MM.1S (cell line): ENCODE measurements at regions not wholly inside any gene's neighbourhood (a gene's known extent, or its start where the extent isn't known, plus 50 kb on each side); places are given as distances from the start of the nearest gene placed in this dataset.

Experiments
- DNase-seq: peaks from one replicate; pipeline ENCODE4 v3.0.0-alpha.2; 2015
- H2AFZ ChIP-seq: fragments of 300-600 bp; sonication (generic); 2 replicates; pipeline ENCODE4 v1.6.0; 2016; ENCODE audit warnings: antibody characterized with exemption, low read length
- H3F3A ChIP-seq: fragments of 300-600 bp; sonication (generic); 2 replicates; pipeline ENCODE4 v1.6.1; 2016; ENCODE audit warnings: mild to moderate bottlenecking, antibody characterized with exemption, low read length, moderate library complexity, mixed read lengths; ENCODE audit not compliant: insufficient read depth
- H3K27ac ChIP-seq: fragments of 300-600 bp; sonication (generic); 2 replicates; pipeline ENCODE4 v1.5.1; 2016; ENCODE audit warnings: mild to moderate bottlenecking, low read length
- H3K27me3 ChIP-seq: fragments of 300-600 bp; sonication (generic); replicated peaks from 2 replicates; pipeline ENCODE4 v1.6.0; 2016; ENCODE audit warnings: low read length; ENCODE audit not compliant: insufficient read depth
- H3K36me3 ChIP-seq: fragments of 300-600 bp; sonication (generic); replicated peaks from 2 replicates; pipeline ENCODE4 v1.6.1; 2016; ENCODE audit warnings: mild to moderate bottlenecking, low read length, mixed read lengths; ENCODE audit not compliant: insufficient read depth
- H3K4me1 ChIP-seq: fragments of 300-600 bp; sonication (generic); 2 replicates; pipeline ENCODE4 v1.6.1; 2016; ENCODE audit warnings: low read length, mixed read lengths
- H3K4me2 ChIP-seq: fragments of 300-600 bp; sonication (generic); 2 replicates; pipeline ENCODE4 v1.6.0; 2016; ENCODE audit warnings: low read depth, low read length
- H3K4me3 ChIP-seq: fragments of 300-600 bp; sonication (generic); 2 replicates; pipeline ENCODE4 v1.5.1; 2016; ENCODE audit warnings: low read length, mixed read lengths
- H3K79me2 ChIP-seq: fragments of 300-600 bp; sonication (generic); 2 replicates; pipeline ENCODE4 v1.6.1; 2016; ENCODE audit warnings: mixed run types, low read length, mixed read lengths
- H3K9ac ChIP-seq: fragments of 300-600 bp; sonication (generic); 2 replicates; pipeline ENCODE4 v1.6.1; 2016; ENCODE audit warnings: low read length, mixed read lengths
- H3K9me2 ChIP-seq: fragments of 300-600 bp; sonication (generic); replicated peaks from 2 replicates; pipeline ENCODE4 v1.6.1; 2016; ENCODE audit warnings: mild to moderate bottlenecking, low read length, mixed read lengths; ENCODE audit not compliant: insufficient read depth
- H3K9me3 ChIP-seq: fragments of 300-600 bp; sonication (generic); replicated peaks from 2 replicates; pipeline ENCODE4 v1.6.1; 2016; ENCODE audit warnings: mild to moderate bottlenecking, low read length, mixed read lengths; ENCODE audit not compliant: insufficient read depth
- H4K20me1 ChIP-seq: fragments of 300-600 bp; sonication (generic); 2 replicates; pipeline ENCODE4 v1.6.1; 2016; ENCODE audit warnings: mild to moderate bottlenecking, low read length, moderate library complexity, mixed read lengths; ENCODE audit not compliant: insufficient read depth
- EZH2 ChIP-seq: fragments of 300-600 bp; sonication (generic); optimal IDR thresholded peaks from 2 replicates; pipeline ENCODE3; 2017; ENCODE audit warnings: low read depth, mild to moderate bottlenecking, antibody characterized with exemption, low read length, mixed read lengths
- EZH2phosphoT487 ChIP-seq: fragments of 300-600 bp; sonication (generic); IDR thresholded peaks from 2 replicates; pipeline ENCODE4 v1.6.1; 2018; ENCODE audit warnings: antibody characterized with exemption, low read length
- TF ChIP-seq, protein P1 (sequence below): fragments of 300-600 bp; sonication (generic); IDR thresholded peaks from 2 replicates; pipeline ENCODE4 v1.5.1; 2016; ENCODE audit warnings: antibody characterized with exemption, low read length, mixed read lengths

DNA sequence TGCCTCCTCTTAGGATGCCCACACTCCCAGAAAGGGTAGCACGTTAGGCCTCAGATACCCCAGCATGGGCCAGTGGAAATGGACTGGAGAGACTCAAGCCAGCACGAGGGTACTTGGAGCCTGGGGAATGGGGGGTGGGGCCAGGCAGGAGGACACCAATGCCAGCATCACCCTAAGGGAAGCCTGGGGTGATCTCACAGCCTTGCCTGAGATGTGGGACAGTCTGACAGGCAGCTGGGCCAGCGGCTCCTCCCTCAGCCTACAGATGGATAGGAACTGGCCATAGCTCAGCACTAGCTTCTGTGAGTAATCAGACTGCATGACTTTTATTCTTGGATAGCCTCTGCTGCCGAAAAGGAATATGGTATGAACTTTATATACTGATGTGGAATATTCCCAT, 59.6 kb upstream of the MRPS22 start:
- H3K9me3 ChIP-seq: no peaks in the 10 kb centered on the region
- no peak overlapping the region for H3K4me3 ChIP-seq
- H3K79me2 ChIP-seq: no peaks in the 10 kb centered on the region
- no peak overlapping the region for H3K9ac ChIP-seq
- no peaks in the 10 kb centered on the region for H3K9me2 ChIP-seq
- H3K36me3 ChIP-seq: no peaks in the 10 kb centered on the region
- no peak for DNase-seq
- no peak overlapping the region for H2AFZ ChIP-seq
- H3F3A ChIP-seq: no peaks in the 10 kb centered on the region
- no peak overlapping the region for H3K4me2 ChIP-seq
- no peaks in the 10 kb centered on the region for H4K20me1 ChIP-seq
- TF ChIP-seq EZH2phosphoT487 (no peak), EZH2 (no peak)
- TF ChIP-seq, protein P1, sequence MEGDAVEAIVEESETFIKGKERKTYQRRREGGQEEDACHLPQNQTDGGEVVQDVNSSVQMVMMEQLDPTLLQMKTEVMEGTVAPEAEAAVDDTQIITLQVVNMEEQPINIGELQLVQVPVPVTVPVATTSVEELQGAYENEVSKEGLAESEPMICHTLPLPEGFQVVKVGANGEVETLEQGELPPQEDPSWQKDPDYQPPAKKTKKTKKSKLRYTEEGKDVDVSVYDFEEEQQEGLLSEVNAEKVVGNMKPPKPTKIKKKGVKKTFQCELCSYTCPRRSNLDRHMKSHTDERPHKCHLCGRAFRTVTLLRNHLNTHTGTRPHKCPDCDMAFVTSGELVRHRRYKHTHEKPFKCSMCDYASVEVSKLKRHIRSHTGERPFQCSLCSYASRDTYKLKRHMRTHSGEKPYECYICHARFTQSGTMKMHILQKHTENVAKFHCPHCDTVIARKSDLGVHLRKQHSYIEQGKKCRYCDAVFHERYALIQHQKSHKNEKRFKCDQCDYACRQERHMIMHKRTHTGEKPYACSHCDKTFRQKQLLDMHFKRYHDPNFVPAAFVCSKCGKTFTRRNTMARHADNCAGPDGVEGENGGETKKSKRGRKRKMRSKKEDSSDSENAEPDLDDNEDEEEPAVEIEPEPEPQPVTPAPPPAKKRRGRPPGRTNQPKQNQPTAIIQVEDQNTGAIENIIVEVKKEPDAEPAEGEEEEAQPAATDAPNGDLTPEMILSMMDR: no peak
- no peaks in the 10 kb centered on the region for H3K4me1 ChIP-seq
- no peak overlapping the region for H3K27ac ChIP-seq
- no peaks in the 10 kb centered on the region for H3K27me3 ChIP-seq

DNA sequence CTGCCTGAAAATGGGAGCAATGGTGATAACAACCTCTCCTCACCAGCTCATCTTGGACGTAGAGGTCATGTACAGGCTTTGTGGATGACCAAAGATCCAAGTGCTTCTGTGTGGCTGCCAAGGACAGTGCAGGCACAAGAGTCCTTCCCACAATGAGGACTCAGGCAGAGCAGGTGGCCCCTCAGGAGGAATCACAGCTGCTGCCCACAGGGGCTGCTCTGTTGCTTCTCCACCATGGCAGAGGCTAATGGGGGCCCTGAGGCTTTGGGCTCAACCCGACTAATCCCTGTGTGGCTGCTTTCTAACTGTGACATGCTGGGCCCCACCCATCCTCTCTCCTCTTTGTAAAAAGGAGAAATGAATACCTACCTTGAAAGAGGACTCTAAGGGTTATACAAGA, 58.1 kb upstream of the MRPS22 start:
- no peak for TF ChIP-seq EZH2
- no peak for TF ChIP-seq EZH2phosphoT487
- TF ChIP-seq, protein P1: no peak
- H3K4me2 ChIP-seq: no peak overlapping the region
- no peaks in the 10 kb centered on the region for H3K79me2 ChIP-seq
- no peak for DNase-seq
- no peaks in the 10 kb centered on the region for H3K36me3 ChIP-seq
- no peak overlapping the region for H2AFZ ChIP-seq
- no peak overlapping the region for H3K9ac ChIP-seq
- no peaks in the 10 kb centered on the region for H3K27me3 ChIP-seq
- no peaks in the 10 kb centered on the region for H3K9me3 ChIP-seq
- no peaks in the 10 kb centered on the region for H3K4me1 ChIP-seq
- H3F3A ChIP-seq: no peaks in the 10 kb centered on the region
- no peaks in the 10 kb centered on the region for H4K20me1 ChIP-seq
- H3K4me3 ChIP-seq: no peak overlapping the region
- H3K9me2 ChIP-seq: no peaks in the 10 kb centered on the region
- H3K27ac ChIP-seq: no peak overlapping the region

DNA sequence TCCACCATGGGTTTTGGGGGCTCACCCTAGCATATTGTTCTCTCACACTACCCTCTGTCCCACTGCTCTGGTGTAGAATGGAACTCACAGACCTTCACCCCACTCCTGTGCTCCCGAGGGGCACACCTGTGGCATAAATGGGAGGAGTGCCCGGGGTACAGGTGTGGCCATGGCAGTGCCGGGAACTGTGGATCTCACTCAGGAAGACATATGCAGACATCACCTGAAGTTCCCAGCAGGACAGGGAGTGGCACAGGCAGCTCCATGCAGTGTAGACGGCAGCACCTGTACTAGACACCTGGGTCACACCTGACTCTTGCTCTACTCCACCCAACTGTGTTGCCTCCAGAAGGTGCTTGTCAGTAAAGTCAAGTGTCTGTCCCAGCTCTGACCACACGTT, 57.6 kb upstream of the MRPS22 start:
- Histone ChIP-seq H3K79me2 (no peaks in the 10 kb centered on the region), H3F3A (no peaks in the 10 kb centered on the region), H3K9ac (no peak overlapping the region), H3K4me1 (no peaks in the 10 kb centered on the region), H3K27me3 (no peaks in the 10 kb centered on the region), H3K9me3 (no peaks in the 10 kb centered on the region), H3K9me2 (no peaks in the 10 kb centered on the region), H4K20me1 (no peaks in the 10 kb centered on the region), H3K27ac (no peak overlapping the region), H3K4me2 (no peak overlapping the region), H2AFZ (no peak overlapping the region), H3K4me3 (no peak overlapping the region), H3K36me3 (no peaks in the 10 kb centered on the region)
- TF ChIP-seq EZH2phosphoT487: no peak
- TF ChIP-seq, protein P1: no peak
- TF ChIP-seq EZH2: no peak
- DNase-seq: no peak

DNA sequence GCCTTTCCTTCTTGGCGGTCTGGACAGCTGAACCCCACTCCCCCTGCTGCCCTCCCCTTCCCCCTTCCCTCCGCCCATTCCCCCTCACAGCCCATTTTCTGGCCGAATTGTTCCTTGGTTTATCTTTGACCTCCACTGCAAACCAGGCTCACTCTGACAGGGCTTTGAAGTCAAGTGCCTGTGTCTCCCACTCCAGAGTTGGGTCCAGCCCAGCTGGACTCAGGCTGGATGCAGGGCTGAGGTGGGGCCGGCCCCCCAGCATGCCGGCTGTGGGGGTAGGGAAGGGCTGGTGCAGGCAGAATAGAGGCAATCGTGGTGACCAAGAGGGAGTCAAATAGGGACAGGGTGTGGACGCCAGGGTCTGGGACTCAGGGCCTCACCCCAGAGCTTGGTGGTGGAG, 57.0 kb upstream of the MRPS22 start:
- H2AFZ ChIP-seq: no peak overlapping the region
- H3K79me2 ChIP-seq: no peaks in the 10 kb centered on the region
- no peak for DNase-seq
- H3K36me3 ChIP-seq: no peaks in the 10 kb centered on the region
- no peak overlapping the region for H3K27ac ChIP-seq
- H3F3A ChIP-seq: no peaks in the 10 kb centered on the region
- no peak overlapping the region for H3K9ac ChIP-seq
- no peaks in the 10 kb centered on the region for H3K9me2 ChIP-seq
- no peaks in the 10 kb centered on the region for H4K20me1 ChIP-seq
- no peak overlapping the region for H3K4me2 ChIP-seq
- TF ChIP-seq, protein P1: no peak
- no peak for TF ChIP-seq EZH2phosphoT487
- no peak for TF ChIP-seq EZH2
- H3K4me3 ChIP-seq: no peak overlapping the region
- H3K27me3 ChIP-seq: no peaks in the 10 kb centered on the region
- no peaks in the 10 kb centered on the region for H3K9me3 ChIP-seq
- H3K4me1 ChIP-seq: no peaks in the 10 kb centered on the region
